Hepatocyte (in vitro differentiated cells): ENCODE measurements at regions not wholly inside any gene's neighbourhood (a gene's known extent, or its start where the extent isn't known, plus 50 kb on each side); places are given as distances from the start of the nearest gene placed in this dataset.

Experiments
- EZH2 ChIP-seq: fragments of 200-600 bp; sonication (generic); IDR thresholded peaks from 2 replicates; pipeline ENCODE4 v1.6.1; 2016; ENCODE audit warnings: antibody characterized with exemption, mild to moderate bottlenecking, borderline replicate concordance
- EZH2phosphoT487 ChIP-seq: fragments of 200-600 bp; sonication (generic); IDR thresholded peaks from one replicate; pipeline ENCODE4 v1.6.1; 2018; ENCODE audit warnings: antibody characterized with exemption, mild to moderate bottlenecking, low read depth, moderate library complexity; ENCODE audit not compliant: unreplicated experiment, severe bottlenecking
- TF ChIP-seq, protein P1 (sequence below): fragments of 200-600 bp; sonication (generic); IDR thresholded peaks from 2 replicates; pipeline ENCODE4 v1.5.1; 2016; ENCODE audit warnings: antibody characterized with exemption, mild to moderate bottlenecking; ENCODE audit not compliant: poor library complexity

DNA sequence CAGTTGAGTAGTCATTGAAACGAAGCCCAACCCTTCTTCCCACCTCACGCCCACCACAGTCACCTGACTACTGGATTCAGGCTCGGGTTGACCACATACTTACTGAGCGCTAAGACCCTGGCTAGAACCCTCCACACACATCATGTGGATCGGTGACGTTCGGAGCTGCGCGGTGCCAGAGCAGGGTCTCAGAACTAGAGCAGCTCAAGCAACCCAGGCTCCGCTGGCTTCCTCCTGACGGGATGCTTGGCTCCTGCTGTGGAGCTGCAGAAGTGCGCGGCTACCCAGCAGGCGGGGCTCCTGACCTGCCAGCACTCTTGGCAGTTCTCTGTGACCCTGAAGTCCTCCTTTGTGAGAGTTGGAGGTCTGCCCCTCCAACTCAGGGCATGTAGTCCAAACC lies 90.6 kb upstream of the MBOAT2 start:
- TF ChIP-seq, protein P1, sequence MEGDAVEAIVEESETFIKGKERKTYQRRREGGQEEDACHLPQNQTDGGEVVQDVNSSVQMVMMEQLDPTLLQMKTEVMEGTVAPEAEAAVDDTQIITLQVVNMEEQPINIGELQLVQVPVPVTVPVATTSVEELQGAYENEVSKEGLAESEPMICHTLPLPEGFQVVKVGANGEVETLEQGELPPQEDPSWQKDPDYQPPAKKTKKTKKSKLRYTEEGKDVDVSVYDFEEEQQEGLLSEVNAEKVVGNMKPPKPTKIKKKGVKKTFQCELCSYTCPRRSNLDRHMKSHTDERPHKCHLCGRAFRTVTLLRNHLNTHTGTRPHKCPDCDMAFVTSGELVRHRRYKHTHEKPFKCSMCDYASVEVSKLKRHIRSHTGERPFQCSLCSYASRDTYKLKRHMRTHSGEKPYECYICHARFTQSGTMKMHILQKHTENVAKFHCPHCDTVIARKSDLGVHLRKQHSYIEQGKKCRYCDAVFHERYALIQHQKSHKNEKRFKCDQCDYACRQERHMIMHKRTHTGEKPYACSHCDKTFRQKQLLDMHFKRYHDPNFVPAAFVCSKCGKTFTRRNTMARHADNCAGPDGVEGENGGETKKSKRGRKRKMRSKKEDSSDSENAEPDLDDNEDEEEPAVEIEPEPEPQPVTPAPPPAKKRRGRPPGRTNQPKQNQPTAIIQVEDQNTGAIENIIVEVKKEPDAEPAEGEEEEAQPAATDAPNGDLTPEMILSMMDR: no peak
- no peak for TF ChIP-seq EZH2phosphoT487
- no peak for TF ChIP-seq EZH2
